ENCODE measurements at regions not wholly inside any gene's neighbourhood (a gene's known extent, or its start where the extent isn't known, plus 50 kb on each side); places are given as distances from the start of the nearest gene placed in this dataset.

DNA sequence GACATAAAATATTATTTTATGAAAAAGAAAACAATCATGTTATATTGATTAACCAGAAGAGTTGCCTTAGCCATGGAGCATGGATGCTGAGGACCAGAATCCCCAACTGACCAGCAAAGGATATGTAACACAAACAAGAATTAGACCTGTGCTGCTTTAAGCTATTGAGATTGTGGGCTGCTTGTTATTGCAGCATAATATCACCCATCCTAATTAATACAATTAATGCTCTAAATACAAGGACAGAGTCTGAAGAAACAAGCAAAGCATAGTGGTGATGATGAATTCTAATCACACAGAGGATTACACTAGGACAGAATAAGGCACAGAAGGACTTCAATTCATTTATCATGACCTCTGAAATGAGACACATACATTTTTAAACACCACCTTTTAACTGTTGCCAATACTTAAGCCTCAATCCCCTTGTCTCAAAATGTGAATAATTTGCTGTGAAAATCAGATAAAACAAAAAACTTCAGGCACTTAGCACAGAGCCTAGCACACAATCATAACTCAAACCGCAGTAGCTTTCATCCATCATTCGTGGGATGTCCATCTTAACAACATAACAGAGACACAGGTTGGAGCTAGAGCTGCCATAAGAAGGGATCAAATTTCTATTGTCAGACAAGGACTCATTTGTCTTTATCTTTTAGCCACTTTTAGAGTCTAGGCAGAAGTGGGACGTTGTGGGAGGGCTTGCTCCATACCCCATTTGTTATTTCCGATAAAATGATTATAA is 449.6 kb upstream of the DCN start:
- H3K4me1 ChIP-seq (ENCODE audit: insufficient read depth, low read length) = no peaks in the 10 kb centered on the region
- H3K4me3 ChIP-seq (ENCODE audit: low read length) = no peak overlapping the region
- no peaks in the 10 kb centered on the region for H3K9me3 ChIP-seq (ENCODE audit: insufficient read depth, low read depth, low read length)
- H3K36me3 ChIP-seq (ENCODE audit: insufficient read depth, low read depth, low read length) = no peaks in the 10 kb centered on the region
- no peaks in the 10 kb centered on the region for H3K27me3 ChIP-seq (ENCODE audit: insufficient read depth, low read length)
- H3K27ac ChIP-seq (ENCODE audit: low read length) = no peak overlapping the region
- H3K9ac ChIP-seq (ENCODE audit: low read depth, low read length) = no peak overlapping the region

DNA sequence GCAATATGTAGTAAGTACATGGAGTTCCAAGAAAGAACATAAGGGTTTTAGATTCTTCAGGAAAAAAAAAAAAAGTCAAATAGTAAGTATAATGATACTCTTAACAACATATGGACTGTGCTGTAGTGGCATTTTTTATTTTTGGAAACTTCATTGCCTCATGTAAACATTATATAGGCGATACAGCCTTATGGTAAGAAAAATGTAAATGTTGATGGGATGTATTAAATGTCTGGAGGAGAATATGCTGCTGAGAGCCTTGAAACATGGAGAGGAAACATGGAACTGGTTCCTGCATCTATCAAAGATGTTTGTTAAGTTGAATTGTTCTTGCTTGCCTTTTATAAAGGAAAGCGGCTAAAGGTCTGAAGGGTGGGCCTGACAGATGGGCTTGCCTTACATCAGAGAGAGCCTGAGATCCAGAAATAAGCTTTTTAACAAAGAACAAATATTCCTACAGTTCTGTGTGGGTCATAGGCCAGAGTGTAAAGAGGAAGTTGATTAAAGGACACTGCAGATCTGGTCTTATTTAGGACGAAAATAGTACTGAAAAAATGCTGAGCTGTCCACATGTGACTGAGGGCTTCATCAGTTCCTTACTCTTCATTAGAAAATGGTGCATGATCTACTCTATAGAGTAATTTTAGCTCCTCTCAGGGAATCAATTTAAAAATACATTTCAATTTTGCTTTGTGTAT is 448.1 kb upstream of the DCN start:
- Histone ChIP-seq H3K4me1 (ENCODE audit: insufficient read depth, low read length) (no peaks in the 10 kb centered on the region), H3K27ac (ENCODE audit: low read length) (no peak overlapping the region), H3K9me3 (ENCODE audit: insufficient read depth, low read depth, low read length) (peaks cover 6% of the 10 kb centered on the region), H3K27me3 (ENCODE audit: insufficient read depth, low read length) (no peaks in the 10 kb centered on the region), H3K4me3 (ENCODE audit: low read length) (no peak overlapping the region), H3K9ac (ENCODE audit: low read depth, low read length) (no peak overlapping the region), H3K36me3 (ENCODE audit: insufficient read depth, low read depth, low read length) (no peaks in the 10 kb centered on the region)

DNA sequence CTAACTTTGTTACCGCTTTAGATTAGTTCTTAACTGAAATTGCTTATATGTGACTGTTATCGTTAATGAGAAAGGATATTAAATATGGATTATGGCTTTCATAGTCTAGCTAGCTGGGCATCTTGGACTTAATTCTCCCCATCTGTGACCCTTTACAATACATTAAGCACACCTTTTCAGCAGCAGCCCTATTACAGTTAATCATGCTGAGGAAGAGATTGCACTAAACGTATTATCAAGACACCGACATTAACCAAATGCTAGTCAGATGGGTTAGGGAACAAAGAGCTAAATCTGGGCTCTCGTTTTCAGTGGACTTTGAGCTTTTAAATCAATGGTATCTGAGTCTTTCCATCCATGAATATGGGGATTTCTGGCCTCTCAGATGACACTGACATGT is 447.5 kb upstream of the DCN start:
- Histone ChIP-seq H3K36me3 (ENCODE audit: insufficient read depth, low read depth, low read length) (no peaks in the 10 kb centered on the region), H3K4me1 (ENCODE audit: insufficient read depth, low read length) (no peaks in the 10 kb centered on the region), H3K27ac (ENCODE audit: low read length) (no peak overlapping the region), H3K4me3 (ENCODE audit: low read length) (no peak overlapping the region), H3K9me3 (ENCODE audit: insufficient read depth, low read depth, low read length) (peaks cover 6% of the 10 kb centered on the region), H3K27me3 (ENCODE audit: insufficient read depth, low read length) (no peaks in the 10 kb centered on the region), H3K9ac (ENCODE audit: low read depth, low read length) (no peak overlapping the region)

DNA sequence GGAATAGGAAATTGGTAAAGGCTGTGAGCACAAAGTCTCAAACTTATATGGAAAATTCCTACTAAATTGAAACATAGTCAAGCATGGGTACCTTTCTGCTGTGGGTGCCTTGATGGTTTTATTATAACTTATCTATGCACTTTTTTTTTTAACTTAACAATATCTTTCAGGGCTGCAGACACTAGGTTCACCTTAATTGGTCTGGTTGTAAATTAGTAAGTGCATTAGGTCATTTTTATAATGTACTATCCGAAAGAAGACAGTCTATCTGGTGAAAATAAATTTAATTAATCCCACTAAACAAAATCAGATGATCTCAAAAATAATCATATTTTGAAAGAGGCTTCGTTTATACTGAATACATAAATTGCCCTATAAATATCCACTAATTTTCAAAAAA is 446.8 kb upstream of the DCN start:
- H3K4me3 ChIP-seq (ENCODE audit: low read length) = no peak overlapping the region
- no peak overlapping the region for H3K27ac ChIP-seq (ENCODE audit: low read length)

GRCh38 chr12:91628656-91629055 is 446.0 kb upstream of the DCN start:
- H3K4me1 ChIP-seq (ENCODE audit: insufficient read depth, low read length) = no peaks in the 10 kb centered on the region
- H3K9me3 ChIP-seq (ENCODE audit: insufficient read depth, low read depth, low read length) = peaks cover 6% of the 10 kb centered on the region
- no peaks in the 10 kb centered on the region for H3K27me3 ChIP-seq (ENCODE audit: insufficient read depth, low read length)
- no peak overlapping the region for H3K27ac ChIP-seq (ENCODE audit: low read length)
- no peak overlapping the region for H3K9ac ChIP-seq (ENCODE audit: low read depth, low read length)
- H3K36me3 ChIP-seq (ENCODE audit: insufficient read depth, low read depth, low read length) = no peaks in the 10 kb centered on the region
- no peak overlapping the region for H3K4me3 ChIP-seq (ENCODE audit: low read length)

More for the DNA sequence above, 446.8 kb upstream of the DCN start:
- Histone ChIP-seq H3K27me3 (ENCODE audit: insufficient read depth, low read length) (no peaks in the 10 kb centered on the region), H3K4me1 (ENCODE audit: insufficient read depth, low read length) (no peaks in the 10 kb centered on the region), H3K9ac (ENCODE audit: low read depth, low read length) (no peak overlapping the region), H3K36me3 (ENCODE audit: insufficient read depth, low read depth, low read length) (no peaks in the 10 kb centered on the region), H3K9me3 (ENCODE audit: insufficient read depth, low read depth, low read length) (peaks cover 6% of the 10 kb centered on the region)

- H3K36me3 ChIP-seq (ENCODE audit: insufficient read depth, low read depth, low read length) = no peaks in the 10 kb centered on the region
- H3K9me3 ChIP-seq (ENCODE audit: insufficient read depth, low read depth, low read length) = peaks cover 6% of the 10 kb centered on the region
- no peak overlapping the region for H3K4me3 ChIP-seq (ENCODE audit: low read length)
- H3K9ac ChIP-seq (ENCODE audit: low read depth, low read length) = no peak overlapping the region
- H3K27me3 ChIP-seq (ENCODE audit: insufficient read depth, low read length) = no peaks in the 10 kb centered on the region
- no peaks in the 10 kb centered on the region for H3K4me1 ChIP-seq (ENCODE audit: insufficient read depth, low read length)
- no peak overlapping the region for H3K27ac ChIP-seq (ENCODE audit: low read length)
Observed at GRCh38 chr12:91627225-91627624, 444.6 kb upstream of the DCN start.

DNA sequence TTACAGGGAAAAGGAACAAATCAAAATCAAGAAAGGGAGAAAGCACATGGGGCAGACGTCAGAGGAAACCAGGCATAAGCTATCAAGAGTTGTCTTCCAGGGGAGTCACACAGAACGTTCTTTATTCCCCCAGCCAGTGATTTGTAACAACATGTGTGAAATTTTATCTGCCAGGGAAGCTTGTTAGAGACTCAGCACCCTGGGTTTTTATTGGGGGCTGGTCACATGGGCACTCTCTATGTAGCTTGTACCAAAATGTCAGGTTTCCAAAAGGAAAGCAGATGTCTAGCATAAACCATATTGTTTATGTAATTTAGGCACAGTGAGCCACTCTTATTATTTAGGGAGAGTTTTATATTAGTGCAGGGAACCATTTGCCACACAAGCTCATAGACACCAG is 440.4 kb upstream of the DCN start:
- H3K9ac ChIP-seq (ENCODE audit: low read depth, low read length) = no peak overlapping the region
- no peaks in the 10 kb centered on the region for H3K36me3 ChIP-seq (ENCODE audit: insufficient read depth, low read depth, low read length)
- peaks cover 6% of the 10 kb centered on the region for H3K9me3 ChIP-seq (ENCODE audit: insufficient read depth, low read depth, low read length)
- no peaks in the 10 kb centered on the region for H3K27me3 ChIP-seq (ENCODE audit: insufficient read depth, low read length)
- H3K4me1 ChIP-seq (ENCODE audit: insufficient read depth, low read length) = no peaks in the 10 kb centered on the region; the same call in 1 of the 2 replicates
- H3K4me3 ChIP-seq (ENCODE audit: low read length) = no peak overlapping the region
- no peak overlapping the region for H3K27ac ChIP-seq (ENCODE audit: low read length)

GRCh38 chr12:91622037-91622436 is 439.4 kb upstream of the DCN start:
- Histone ChIP-seq H3K27me3 (ENCODE audit: insufficient read depth, low read length) (no peaks in the 10 kb centered on the region), H3K9ac (ENCODE audit: low read depth, low read length) (no peak overlapping the region), H3K36me3 (ENCODE audit: insufficient read depth, low read depth, low read length) (no peaks in the 10 kb centered on the region), H3K27ac (ENCODE audit: low read length) (no peak overlapping the region), H3K9me3 (ENCODE audit: insufficient read depth, low read depth, low read length) (peaks cover 6% of the 10 kb centered on the region), H3K4me1 (ENCODE audit: insufficient read depth, low read length) (no peaks in the 10 kb centered on the region; the same call in 1 of the 2 replicates), H3K4me3 (ENCODE audit: low read length) (no peak overlapping the region)

DNA sequence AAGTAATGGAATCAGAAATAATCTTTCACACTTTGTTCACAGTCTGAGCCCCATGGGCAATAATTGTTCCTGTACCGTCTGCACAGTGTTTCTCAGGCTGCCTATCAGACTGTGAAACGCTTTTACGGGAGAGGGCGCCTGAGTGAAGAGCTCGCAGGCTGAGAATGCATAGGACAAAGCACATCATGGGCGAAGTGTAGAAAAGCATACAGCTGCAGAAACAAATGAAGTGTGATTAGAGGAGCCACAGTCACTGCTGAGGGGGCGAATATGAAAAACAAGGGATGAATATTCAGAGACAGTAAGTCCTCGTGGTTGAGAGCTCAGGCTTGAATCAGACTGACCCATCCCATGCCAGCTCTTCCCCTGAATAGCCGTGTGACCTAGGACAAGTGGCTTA is 438.4 kb upstream of the DCN start:
- Histone ChIP-seq H3K9me3 (ENCODE audit: insufficient read depth, low read depth, low read length) (peaks cover 2% of the 10 kb centered on the region), H3K4me3 (ENCODE audit: low read length) (no peak overlapping the region), H3K27me3 (ENCODE audit: insufficient read depth, low read length) (no peaks in the 10 kb centered on the region), H3K4me1 (ENCODE audit: insufficient read depth, low read length) (no peaks in the 10 kb centered on the region; the same call in 1 of the 2 replicates), H3K9ac (ENCODE audit: low read depth, low read length) (no peak overlapping the region; the same call in 1 of the 2 replicates), H3K36me3 (ENCODE audit: insufficient read depth, low read depth, low read length) (no peaks in the 10 kb centered on the region), H3K27ac (ENCODE audit: low read length) (no peak overlapping the region)

DNA sequence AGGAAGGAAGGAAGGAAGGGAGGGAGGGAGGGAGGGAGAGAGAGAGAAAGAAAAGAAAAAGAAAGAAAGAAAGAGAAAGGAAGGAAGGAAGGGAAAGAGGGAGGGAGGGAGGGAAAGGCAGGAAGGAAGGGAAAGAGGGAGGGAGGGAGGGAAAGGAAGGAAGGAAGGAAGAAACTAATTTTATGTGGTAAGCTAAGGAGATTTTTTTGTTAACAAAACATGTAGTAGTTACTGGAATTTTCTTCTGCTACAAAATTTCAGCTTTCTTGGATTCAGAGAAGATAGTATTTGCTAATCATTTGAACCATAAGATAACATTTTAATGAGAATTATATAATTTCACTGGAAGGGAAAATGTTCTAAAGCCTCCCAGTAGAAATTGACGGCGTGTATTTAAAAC is 437.8 kb upstream of the DCN start:
- Histone ChIP-seq H3K27ac (ENCODE audit: low read length) (no peak overlapping the region), H3K36me3 (ENCODE audit: insufficient read depth, low read depth, low read length) (no peaks in the 10 kb centered on the region), H3K9ac (ENCODE audit: low read depth, low read length) (no peak overlapping the region; the same call in 1 of the 2 replicates), H3K4me3 (ENCODE audit: low read length) (no peak overlapping the region), H3K4me1 (ENCODE audit: insufficient read depth, low read length) (no peaks in the 10 kb centered on the region; the same call in 1 of the 2 replicates), H3K27me3 (ENCODE audit: insufficient read depth, low read length) (no peaks in the 10 kb centered on the region), H3K9me3 (ENCODE audit: insufficient read depth, low read depth, low read length) (no peaks in the 10 kb centered on the region)

DNA sequence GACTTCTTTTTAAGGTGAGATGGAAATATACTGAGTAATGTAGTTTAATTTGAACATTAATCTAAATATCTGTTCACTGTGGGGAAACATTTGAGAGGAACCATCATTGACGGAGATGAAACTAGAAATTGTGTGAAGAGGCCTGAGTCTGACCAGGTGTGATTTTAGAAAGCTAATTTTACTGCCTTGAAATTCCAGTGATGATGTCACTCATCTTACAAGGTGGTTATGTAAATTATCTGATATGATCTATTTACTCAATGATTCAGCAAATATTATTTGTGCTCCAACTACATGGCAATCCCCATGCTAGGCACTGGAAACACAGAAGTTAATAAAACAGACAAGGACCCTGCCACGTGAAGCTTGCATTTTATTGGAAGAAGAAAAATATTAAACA is 435.7 kb upstream of the DCN start:
- Histone ChIP-seq H3K9me3 (ENCODE audit: insufficient read depth, low read depth, low read length) (no peaks in the 10 kb centered on the region), H3K4me1 (ENCODE audit: insufficient read depth, low read length) (no peaks in the 10 kb centered on the region; the same call in 1 of the 2 replicates), H3K27ac (ENCODE audit: low read length) (no peak overlapping the region), H3K9ac (ENCODE audit: low read depth, low read length) (no peak overlapping the region), H3K36me3 (ENCODE audit: insufficient read depth, low read depth, low read length) (no peaks in the 10 kb centered on the region), H3K4me3 (ENCODE audit: low read length) (no peak overlapping the region), H3K27me3 (ENCODE audit: insufficient read depth, low read length) (no peaks in the 10 kb centered on the region)

DNA sequence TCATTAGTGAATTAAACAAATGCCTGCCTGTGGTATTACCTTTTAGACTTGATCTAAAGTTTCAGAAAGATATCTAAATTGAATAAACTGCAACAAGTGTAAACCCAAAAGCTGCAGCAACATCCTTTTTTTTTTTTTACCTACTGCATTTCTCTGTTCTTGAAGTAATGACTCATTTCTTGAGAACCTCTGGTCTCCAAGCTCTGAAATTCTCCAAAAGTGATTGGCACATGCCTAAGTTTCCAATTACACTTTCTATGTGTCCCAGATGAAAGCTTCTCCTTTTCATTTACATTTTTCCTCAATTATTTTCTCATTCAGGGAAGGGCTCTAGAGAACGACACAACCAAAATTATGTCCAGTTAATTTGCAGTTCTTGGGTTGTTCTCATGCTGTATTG is 435.2 kb upstream of the DCN start:
- Histone ChIP-seq H3K9ac (ENCODE audit: low read depth, low read length) (no peak overlapping the region), H3K9me3 (ENCODE audit: insufficient read depth, low read depth, low read length) (no peaks in the 10 kb centered on the region), H3K4me1 (ENCODE audit: insufficient read depth, low read length) (no peaks in the 10 kb centered on the region; the same call in 1 of the 2 replicates), H3K36me3 (ENCODE audit: insufficient read depth, low read depth, low read length) (no peaks in the 10 kb centered on the region), H3K27me3 (ENCODE audit: insufficient read depth, low read length) (no peaks in the 10 kb centered on the region), H3K27ac (ENCODE audit: low read length) (no peak overlapping the region), H3K4me3 (ENCODE audit: low read length) (no peak overlapping the region)

Data from iPS-20b (cell line).